MV-4-11 (cell line): ENCODE measurements at regions not wholly inside any gene's neighbourhood (a gene's known extent, or its start where the extent isn't known, plus 50 kb on each side); places are given as distances from the start of the nearest gene placed in this dataset.

Experiments
- DNase-seq: peaks from one replicate; lab custom pipeline; 2025; lab: John Stamatoyannopoulos, UW

DNA sequence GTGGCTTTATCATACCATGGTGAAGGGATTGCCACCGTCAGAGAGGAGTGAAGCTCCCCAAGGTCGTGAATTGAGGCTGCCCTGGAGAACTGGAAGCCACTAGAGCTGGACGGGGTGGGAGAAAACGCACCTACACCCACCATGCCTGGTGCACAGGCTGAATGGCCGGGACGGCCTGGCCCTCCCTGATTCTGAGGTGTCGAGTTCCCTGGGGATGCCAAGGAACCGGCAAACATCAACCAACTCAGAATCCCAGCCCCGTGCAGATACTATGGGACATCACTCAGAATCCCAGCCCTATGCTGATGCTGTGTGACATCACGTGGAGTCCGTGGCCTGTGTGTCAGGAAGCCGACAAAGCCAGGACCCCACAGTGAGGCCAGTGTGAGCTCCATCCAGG is 650.0 kb downstream of the BRD1 start:
- no peak for DNase-seq

DNA sequence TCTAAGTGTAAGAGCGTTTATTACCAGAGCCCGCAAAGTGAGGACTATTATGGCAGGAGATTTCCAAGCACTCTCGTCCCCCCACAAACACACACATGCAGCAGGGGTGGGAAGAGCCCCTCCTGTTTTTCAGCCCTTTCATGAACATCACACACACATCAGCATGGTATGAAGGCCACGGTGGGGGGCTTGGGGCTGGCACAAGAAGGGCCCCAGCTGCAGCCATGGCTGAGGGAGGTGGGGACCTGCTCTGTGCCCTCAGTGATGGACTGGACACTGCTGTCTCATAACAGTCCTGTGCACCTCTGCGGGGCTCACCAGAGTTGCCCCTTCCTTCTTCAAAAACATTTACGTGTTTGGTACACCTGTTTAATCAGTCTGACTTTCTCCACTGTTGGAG is 650.7 kb downstream of the BRD1 start:
- DNase-seq, result no peak

DNA sequence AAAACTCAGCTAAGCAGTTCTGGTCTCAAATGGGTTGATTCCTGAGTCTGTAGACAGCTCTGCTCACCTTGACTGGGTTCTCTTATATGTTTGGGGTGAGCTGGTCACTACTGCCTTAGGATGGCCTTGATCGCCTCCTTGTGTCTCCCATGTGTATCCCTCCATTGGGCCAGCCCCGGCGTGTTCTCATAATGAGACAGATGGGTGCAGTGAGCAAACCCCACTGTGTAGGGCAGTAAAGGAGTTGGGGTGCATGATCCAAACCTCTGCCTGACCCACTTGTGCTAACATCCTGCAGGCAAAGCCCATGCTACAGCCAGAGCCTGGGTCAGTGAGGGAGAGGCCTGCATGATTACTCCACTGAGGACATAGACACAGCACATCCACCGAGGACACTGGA is 657.6 kb downstream of the BRD1 start:
- no peak for DNase-seq

DNA sequence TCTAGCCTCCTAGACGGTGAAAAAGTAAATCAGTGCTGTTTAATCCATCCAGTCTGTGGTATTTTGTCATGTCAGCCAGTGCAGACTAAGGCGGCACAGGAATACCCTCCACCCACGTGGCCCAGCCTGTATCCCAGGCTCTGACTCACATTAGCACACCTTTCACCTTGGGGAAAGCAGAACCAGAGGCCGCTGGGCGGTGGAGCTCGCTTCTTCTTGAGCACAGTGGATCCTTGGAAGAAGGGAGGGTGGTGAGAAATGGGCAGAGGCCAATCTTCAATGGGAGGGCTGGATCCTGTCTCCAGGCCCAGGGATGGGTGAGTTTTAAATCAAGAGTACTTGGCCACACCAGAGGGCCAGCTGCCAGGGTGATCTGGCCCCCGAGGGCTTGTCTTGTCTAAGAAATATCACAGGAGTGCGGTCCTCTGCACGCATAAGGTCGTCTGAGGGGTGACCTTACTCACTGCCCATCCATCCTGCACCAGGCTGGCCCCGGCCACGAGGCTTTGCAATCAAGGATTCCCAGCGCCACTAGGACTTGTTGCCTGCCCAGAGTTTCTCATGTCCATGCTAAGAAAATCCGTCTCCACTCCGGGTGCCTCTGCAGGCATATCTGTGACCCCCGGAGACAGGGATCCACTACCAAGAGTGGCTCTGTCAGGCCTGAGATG is 658.5 kb downstream of the BRD1 start:
- no peak for DNase-seq

DNA sequence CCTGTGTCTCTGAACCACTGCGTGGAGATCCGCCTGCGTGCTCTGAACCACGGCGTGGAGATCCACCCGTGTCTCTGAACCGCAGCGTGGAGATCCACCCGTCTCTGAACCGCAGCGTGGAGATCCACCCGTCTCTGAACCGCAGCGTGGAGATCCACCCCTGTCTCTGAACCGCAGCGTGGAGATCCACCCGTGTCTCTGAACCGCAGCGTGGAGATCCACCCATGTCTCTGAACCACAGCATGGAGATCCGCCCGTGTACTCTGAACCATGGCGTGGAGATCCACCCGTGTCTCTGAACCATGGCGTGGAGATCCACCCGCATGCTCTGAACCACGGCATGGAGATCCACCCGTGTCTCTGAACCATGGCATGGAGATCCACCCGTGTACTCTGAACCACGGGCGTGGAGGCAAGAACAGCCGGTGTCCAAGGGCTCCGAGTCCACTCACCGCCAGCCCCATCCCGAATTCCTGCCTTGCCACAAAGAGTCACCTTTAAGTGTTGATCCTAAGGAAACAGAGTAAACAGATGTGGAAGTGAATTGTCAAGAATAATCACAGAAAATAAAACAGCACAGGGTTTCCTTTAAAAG is 659.4 kb downstream of the BRD1 start:
- DNase-seq, result no peak

DNA sequence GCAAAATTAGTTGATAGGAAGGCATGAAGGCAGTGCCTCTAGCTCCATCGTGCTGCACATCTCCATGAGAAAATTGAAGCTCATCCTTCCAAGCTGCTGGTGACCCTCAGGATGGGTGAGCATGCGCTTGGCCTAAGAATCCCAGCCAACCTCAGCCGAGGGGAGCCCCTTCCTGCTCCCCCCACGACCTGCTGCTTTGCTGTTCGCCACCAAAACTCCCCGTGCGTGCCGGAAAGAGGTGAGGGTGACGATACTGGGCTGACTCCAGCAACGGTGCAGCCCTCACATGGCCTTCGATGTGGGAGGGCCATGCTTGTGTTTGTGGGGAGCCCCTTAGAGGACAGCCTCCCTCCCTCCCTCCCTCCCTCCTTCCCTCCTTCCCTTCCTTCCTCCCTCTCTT is 660.9 kb downstream of the BRD1 start:
- no peak for DNase-seq

DNA sequence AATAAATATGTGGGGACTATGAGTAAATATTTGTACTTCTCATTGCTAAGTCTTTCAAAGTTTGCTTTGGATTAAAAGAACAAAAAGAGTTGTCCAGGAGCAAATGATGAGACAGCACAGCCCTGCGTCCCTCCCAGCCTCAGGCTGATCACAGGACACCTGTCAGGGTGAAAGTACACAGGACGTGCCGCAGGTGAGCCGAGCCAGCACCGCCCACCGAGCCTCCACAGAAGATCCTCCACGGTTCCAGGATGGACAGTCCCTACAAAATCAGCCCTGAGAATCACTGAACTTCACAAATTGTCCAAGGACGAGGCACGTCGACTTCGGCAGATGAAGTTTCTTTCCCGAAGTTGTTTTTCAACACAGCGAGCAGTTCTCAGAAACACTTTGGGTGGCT is 661.5 kb downstream of the BRD1 start:
- DNase-seq, result no peak

DNA sequence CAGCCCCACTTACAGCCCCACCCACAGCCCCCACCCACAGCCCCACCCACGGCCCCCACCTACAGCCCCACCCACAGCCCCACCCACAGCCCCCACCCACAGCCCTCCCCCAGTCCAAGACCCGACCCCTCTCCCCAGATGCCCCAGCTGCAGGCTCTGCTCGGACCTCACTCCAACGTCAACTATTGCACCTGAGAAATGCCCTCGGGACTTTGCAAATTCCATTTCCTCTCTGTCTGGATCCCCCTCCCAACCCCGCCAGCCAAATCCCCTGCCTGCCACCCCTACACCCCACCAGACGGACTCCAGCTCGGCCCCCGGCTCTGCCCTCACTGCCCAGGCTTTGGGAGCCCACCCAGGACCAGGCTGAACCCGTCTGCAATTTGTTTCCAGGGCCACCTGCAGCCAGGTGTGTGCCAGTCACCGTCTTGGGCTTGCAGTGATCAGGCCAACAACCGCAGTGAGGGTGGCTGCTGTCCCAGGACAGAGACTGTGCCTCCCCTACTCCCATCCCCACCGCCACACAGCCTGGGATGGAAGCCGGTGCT is 662.8 kb downstream of the BRD1 start:
- no peak for DNase-seq

DNA sequence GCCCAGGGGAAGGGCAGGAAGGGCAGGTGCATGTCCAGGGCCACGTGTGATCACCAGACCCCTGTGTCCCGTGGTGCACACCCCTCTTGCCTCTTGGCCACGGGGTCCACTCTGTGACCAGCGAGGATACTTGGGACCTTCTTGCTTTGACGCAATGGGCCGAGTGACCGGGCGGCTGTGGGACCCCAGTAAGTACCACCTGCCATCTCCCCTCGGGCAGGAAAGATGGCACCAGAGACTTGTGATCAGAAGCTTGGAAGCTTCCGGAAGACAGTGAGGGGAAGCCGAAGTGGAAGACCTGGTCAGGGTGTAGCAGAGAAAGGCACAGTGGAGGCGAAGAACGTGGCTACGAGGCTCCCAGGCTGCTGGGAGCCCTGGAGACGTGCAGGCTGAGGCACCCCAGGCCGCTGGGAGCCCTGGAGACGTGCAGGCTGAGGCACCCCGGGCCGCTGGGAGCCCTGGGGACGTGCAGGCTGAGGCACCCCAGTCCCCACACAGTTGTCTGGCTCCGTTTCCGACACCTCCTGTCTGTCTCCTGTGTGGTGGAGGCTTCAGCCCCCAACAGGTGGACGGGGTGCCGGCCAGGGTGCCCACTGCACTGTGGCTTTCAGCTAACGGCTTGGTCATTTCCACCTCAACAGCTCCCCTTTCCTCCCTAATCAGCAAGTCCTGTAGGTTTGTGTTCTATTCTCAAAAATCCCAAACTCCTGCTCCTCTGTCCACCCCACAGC is 663.5 kb downstream of the BRD1 start:
- no peak for DNase-seq

DNA sequence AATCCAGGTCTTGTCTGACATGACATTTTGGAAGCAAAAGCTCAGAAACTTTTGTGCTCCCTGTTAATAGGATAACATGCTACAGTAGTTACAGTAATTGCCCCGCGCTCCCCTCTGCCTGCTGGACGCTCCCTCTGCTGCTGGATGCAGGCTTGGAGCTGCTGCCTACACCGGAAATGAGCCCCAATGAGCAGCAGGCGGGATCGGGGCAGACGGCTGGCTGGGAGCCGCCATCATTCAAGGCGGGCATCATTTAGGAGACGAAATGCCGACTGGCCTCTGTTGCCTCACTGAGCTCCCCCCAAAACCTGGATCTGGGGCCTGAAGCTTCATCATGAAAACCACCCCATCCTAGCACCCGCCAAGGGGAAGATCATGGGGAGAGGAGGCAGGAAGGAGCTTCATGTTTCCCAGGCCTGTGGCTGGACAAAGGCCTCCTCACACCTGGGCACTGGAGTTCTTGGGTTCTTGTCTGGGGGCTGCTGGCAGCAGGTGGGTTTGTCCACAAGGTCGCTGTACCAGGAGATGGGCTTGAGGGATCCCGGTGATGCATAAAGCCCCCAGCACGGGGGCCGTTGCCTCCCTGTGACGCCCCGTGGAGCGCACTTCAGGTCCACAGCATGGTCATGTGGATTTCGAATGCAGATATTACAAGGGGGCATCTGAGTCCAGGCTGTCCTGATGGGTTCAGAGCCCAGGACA is 664.3 kb downstream of the BRD1 start:
- no peak for DNase-seq

DNA sequence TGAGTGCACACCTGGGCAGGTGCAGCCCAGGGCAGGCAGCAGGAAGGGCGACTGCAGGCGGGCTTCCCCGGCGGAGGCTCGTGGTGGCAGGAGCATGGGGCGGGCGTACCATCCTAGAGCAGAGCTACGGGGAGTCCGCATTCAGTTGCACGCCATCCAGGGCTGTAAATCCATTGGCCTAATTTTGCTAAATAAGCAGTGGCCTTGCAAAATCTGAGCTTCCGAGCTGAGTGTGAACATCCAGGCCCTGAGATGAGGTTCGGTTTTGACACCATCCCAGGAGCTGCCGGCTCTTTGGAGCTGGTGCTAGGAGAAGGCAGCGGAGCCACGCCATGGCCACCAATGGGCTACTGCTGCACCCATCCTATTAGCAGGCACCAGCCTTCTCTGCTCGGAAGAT is 664.8 kb downstream of the BRD1 start:
- no peak for DNase-seq

DNA sequence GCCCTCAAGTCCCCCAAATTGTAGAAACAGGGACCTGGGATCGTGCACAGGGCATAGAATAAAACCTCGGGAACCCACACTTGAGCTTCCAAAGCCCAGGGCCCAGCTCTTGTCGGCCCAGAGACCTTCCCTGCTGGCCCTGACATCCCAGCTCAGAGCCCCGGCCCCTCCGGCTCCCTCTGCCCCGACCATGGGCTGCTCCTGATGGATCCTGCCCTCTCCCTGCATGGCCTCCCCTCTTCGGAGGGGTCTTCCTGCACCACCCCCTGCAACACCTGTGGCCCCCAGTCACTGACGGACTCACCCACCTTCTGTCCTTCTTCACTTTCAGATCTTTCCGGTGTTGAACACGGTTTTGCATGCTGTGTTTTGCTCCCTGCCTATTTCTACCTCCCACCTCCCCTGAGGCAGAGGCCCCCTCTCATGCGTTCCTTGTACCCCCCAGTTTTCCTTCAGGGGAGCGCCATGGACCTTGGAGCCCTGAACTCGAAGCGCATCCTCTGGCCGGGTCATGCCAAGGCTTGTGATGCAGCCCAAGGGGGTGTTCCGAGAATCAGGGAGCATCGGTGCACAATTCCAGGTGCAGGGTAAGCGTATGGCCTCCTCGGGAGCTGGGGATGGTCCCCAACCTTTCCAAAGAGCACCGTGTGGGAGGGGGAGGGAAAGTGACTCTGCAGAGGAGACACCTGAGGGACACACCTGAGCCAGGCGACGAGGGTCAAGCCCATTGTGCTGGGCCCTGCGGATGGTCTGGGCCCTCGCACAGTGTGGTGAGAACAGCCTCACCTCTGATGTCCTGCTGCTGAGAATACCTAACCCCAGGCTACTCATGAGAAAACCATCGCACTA is 666.4 kb downstream of the BRD1 start:
- no peak for DNase-seq

DNA sequence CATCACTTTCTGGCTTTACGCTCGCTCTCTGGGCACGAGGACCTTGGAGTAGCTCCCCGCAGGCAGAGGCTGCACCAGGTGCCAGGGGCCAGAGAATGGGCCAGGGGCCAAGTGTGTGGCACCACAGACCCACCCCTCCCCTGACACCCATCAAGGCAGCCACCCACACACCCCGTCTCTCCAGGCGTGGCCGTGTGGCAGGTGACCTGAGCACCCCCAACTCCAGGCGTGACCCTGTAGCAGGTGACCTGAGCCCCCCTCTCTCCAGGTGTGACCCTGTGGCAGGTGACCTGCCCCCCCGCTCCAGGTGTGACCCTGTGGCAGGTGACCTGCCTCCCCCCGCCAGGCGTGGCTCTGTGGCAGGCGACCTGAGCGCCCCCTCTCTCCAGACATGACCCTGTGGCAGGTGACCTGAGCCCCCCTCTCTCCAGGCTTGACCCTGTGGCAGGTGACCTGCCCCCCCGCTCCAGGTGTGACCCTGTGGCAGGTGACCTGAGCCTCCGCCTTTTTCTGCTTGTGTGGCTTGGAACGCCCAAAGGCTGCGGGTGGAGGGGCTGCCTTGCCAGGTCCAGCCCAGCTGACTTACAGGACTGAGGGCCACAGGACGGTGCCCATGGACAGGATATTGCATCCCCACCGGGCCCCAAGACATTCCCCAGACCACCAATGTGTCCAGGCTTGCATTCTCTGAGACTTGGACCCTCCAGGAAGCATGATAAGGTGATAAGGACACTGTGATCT is 667.2 kb downstream of the BRD1 start:
- no peak for DNase-seq

DNA sequence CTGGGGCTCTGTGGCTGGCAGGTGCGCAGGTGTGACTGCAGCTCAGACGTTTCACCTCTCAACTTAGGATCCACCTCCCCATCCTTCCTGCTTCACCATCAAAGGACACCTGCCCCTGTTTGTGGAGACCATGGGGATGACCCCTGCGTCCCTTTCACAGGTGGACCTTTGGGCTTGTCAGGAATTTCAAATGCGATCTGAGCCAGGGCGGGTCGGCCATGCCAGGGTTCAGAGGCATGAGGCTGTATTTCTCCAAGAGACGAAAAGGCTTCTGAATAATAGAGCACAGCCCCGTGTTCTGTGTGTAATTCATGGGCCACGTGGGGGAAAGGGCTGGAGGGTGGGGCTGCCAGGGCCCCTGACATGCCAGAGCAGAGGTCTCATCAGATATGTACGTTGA is 668.0 kb downstream of the BRD1 start:
- no peak for DNase-seq

DNA sequence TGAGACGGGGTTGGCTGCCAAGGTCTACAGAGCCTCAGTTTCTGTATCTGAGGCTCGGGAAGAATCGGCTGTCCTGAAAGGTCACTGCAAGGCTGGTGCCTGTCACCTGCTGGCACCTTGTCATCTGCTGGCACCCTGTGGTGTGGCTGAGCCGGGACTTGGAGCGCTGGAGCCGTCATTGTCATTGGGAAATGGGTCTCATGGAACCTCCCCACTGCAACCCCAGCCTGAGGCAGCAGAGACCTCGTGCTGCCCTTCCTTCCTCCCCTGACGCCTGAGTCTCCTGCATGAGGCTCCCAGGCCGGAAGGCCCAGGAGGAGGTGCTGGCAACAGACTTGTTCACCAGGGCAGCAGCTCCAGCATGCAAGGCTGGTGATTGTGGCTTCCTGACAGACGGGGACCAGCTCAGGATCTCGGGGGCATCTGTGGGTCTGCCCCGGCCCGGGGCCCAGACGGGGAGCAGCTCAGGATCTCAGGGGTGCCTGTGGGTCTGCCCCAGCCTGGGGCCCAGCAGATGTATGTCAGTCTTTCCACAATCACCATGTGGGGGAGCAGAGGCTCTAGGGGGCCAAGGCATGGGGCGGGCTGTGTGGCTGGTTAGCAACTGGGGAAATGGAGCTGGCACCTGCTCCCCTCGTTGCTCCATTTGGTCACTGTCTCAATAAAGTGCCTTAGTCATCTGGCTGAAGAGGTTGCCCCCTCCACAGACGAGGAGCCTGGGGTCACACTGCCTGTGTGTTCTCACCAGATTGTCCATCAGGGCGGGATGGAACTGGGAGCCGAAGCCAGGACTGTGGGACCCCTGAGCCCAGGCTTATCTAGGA is 668.7 kb downstream of the BRD1 start:
- DNase-seq, result no peak

DNA sequence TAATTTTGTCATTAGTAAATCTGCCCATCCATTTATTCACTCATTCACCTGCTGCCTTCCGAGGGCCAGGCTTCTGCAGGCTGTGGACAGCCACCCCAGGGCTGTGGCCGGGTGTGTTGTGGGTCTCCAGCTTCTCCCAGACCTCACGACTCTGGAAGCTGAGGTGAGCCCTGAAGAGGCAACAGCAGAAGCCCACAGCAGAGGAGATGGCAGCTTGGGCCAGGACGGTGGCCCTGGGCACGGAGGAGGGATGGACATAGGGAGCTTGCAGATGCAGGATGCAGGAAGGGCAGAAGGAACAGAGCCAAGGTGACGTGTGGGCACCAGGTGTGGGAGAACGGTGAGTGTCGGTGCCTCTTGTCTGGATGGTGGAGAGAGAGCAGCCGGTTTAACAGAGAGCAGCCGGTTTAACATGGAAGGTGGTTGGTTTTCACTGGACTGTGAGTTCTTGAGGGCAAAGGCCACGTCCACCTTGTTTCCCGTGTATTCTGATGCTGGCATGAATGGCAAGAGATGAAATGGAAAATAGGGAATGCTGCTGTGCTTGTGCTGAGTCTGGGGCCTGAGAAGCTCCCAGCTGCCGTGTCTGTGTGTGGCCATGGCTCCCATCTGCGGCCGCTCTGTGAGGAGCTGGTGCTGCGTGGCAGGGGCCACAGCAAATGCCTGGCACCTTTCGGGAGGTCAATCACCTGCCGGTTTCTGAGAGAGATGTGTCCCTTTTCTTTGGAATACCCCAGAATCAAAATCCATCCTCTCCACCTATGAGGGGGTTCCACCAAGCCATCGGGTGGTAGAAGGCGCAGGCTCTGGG is 669.9 kb downstream of the BRD1 start:
- no peak for DNase-seq

DNA sequence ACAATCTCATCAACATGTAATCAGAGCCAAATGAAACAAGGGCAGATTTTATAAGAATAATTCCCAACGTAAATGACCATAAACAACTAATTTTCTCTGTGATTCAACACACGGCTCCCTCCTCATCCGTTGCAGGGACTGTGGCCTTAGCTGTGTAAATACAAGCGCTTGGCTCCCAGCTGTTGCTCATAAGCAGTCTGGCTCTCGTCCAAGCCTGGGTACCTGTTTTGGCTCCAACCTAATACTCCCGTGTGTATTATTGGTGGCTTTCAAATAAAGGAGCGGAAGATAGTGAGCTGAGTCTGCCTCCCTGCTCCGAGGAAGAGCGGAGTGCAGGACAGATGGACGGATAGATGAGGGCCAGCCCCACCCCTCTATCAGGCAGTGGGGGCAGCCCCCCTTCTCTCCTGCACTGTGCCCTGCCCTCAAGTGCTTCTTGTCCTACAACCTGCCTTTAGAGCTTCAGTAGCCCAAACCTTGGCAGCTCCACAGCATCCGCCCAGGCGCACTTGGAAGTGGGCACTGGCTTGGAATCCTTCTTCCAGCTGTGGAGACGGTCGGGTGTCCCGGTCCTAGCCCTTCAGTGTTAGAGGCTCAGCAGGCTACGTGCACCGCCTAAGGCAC is 670.9 kb downstream of the BRD1 start:
- DNase-seq, result no peak

DNA sequence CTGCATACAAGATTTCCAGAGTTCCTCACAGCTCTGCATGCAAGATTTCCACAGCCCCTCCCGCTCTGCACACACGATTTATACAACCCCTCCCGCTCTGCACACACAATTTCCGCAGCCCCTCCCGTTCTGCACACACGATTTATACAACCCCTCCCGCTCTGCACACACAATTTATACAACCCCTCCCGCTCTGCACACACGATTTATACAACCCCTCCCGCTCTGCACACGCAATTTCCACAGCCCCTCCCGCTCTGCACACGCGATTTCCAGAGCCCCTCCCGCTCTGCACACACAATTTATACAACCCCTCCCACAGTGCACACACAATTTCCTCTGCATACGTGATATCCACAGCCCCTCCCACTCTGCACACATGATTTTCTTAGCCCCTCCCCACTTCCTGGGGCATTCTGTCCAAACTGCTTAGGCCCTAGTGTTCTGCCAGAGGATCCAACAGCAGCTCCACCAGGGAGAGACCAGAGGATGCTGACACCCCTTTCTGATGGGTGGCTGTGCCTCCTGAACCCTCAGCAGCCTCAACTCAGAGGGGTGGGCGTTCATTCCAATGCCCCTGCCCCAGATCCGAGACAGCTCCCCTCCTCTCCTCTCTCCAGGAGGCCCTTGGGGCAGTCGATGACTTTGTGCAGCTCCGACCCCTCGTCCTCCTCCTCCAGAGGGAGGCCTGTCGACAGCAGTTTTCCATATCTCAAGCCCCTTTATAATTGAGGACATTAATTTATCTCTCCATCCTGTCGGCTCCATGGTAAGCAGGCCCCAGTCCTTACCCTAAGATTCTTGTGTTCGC is 671.7 kb downstream of the BRD1 start:
- DNase-seq, result no peak
